HEK293T (cell line): ENCODE measurements at regions not wholly inside any gene's neighbourhood (a gene's known extent, or its start where the extent isn't known, plus 50 kb on each side); places are given as distances from the start of the nearest gene placed in this dataset.

ENCODE experiments used
- BHLHE40 ChIP-seq: fragments of 450-650 bp; IDR thresholded peaks from 2 replicates; pipeline ENCODE4 v1.6.1; 2016; ENCODE audit warnings: mild to moderate bottlenecking, moderate library complexity, borderline replicate concordance
- CTBP1 ChIP-seq: fragments of 450-650 bp; IDR thresholded peaks from 2 replicates; pipeline ENCODE4 v1.6.1; 2016; ENCODE audit warnings: borderline replicate concordance
- HDGF ChIP-seq: fragments of 450-650 bp; IDR thresholded peaks from 2 replicates; pipeline ENCODE4 v1.6.1; 2017; ENCODE audit warnings: antibody characterized with exemption, borderline replicate concordance
- LEF1 ChIP-seq: fragments of 450-650 bp; IDR thresholded peaks from 2 replicates; pipeline ENCODE4 v1.6.1; 2017; ENCODE audit warnings: mild to moderate bottlenecking, borderline replicate concordance
- SP1 ChIP-seq: fragments of 450-650 bp; IDR thresholded peaks from 2 replicates; pipeline ENCODE4 v1.6.1; 2017
- SUZ12 ChIP-seq: fragments of 450-650 bp; IDR thresholded peaks from 2 replicates; pipeline ENCODE4 v1.6.1; 2016; ENCODE audit warnings: mild to moderate bottlenecking
- TARDBP ChIP-seq: fragments of 450-650 bp; IDR thresholded peaks from 2 replicates; pipeline ENCODE4 v1.6.1; 2016
- ZNF384 ChIP-seq: fragments of 450-650 bp; IDR thresholded peaks from 2 replicates; pipeline ENCODE4 v1.6.1; 2016

DNA sequence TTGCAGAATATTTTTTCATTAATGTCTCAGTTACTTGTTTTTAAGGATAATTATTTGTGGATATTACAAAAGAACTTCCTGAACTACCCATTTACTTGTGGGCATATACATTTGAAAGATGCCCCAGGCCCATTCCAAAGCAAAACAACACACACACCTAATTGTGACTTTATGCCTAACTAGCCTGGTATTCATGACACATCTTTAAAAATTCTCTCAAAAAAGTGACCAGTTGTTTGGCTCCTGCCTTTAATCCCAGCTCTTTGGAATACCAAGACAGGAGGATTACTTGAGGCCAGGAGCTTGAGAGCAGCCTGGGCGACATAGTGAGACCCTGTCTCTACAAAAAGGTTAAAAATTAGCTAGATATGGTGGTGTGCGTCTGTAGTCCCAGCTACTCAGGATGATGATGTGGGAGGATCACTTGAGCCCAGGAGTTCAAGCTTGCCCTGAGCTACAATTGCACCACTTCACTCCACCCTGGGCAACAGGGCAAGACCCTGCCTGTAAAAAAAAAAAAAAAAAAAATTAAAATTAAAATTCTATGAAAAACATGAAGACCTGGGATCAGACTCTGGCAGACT, 51.7 kb upstream of the SLC4A7 start:
- TF ChIP-seq LEF1 (no peak), CTBP1 (no peak), SUZ12 (no peak), BHLHE40 (no peak), SP1 (no peak), ZNF384 (no peak), HDGF (no peak), TARDBP (no peak)
